ENCODE measurements at regions not wholly inside any gene's neighbourhood (a gene's known extent, or its start where the extent isn't known, plus 50 kb on each side); places are given as distances from the start of the nearest gene placed in this dataset.
"Not testable (repeated sequence)": the region's sequence is repeated elsewhere in the genome, so short reads cannot be mapped to it uniquely, and the experiment has no call there.

DNA sequence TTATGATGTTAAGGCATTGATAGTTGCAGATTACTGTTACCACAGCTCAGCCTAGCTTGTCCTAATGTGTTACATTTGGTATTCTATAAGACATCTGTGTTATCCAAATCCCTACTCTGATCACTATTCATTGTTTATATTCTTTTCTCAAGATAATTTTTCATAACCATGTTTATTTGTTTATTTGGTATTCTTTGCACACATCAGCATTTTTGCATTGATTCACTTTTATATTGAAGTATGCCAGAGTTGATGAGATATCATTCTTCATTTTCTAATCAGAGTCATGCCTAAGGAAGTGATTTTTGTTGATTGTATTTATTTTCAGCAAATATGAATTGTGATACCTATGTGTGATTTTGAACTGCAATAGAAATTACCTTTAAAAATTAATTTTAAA is 61.2 kb upstream of the PDHA2 start:
- FAIRE-seq: no peak
- Histone ChIP-seq H3K9ac (replicated peaks; ENCODE audit: extremely low read depth, insufficient read depth, low read length) (no peak overlapping the region), H3K27me3 (ENCODE audit: control insufficient read depth in 2 of 2, insufficient read depth in 2 of 2, low read length in 2 of 2) (no peaks in the 10 kb centered on the region), H3K4me1 (ENCODE audit: control insufficient read depth, extremely low read depth, insufficient read depth, low read length) (no peaks in the 10 kb centered on the region), H4K20me1 (replicated peaks; ENCODE audit: control insufficient read depth, extremely low read depth, insufficient read depth, low read length) (no peaks in the 10 kb centered on the region), H2AFZ (ENCODE audit: low read depth, low read length) (no peak overlapping the region), H3K79me2 (ENCODE audit: control insufficient read depth, insufficient read depth, low read length) (no peaks in the 10 kb centered on the region), H3K36me3 (ENCODE audit: control insufficient read depth in 2 of 2, extremely low read depth in 1 of 2, insufficient read depth in 2 of 2, low read length in 2 of 2) (no peaks in the 10 kb centered on the region), H3K4me2 (ENCODE audit: insufficient read depth, low read length) (no peak overlapping the region), H3K9me1 (replicated peaks; ENCODE audit: control insufficient read depth, extremely low read depth, insufficient read depth, low read length) (no peaks in the 10 kb centered on the region), H3K27ac (ENCODE audit: insufficient read depth, low read depth, low read length) (no peak overlapping the region), H3K9me3 (replicated peaks; ENCODE audit: control insufficient read depth, insufficient read depth, low read length) (no peaks in the 10 kb centered on the region), H3K4me3 (replicated peaks in 1 of 3; ENCODE audit: insufficient read depth in 1 of 3, low read depth in 1 of 3, low read length in 3 of 3) (no peak overlapping the region)
- intact Hi-C loops (cut with micrococcal nuclease) (no loop called here), dilution Hi-C loops (cut with MboI; ENCODE audit: extremely low pct_ligation_motif_present, low sequenced_read_pairs) (no loop called here)
- TF ChIP-seq EZH2 (IDR thresholded peaks at IDR 0.05; ENCODE audit: borderline replicate concordance, low read depth, low read length, severe bottlenecking) (no peak), MYC (IDR thresholded peaks at IDR 0.05; ENCODE audit: low read depth, low read length) (no peak), JUN (IDR thresholded peaks at IDR 0.05; ENCODE audit: borderline replicate concordance, insufficient read depth, insufficient read length, low read depth) (no peak), POLR2AphosphoS5 (IDR thresholded peaks at IDR 0.05; ENCODE audit: insufficient read depth, low read depth, low read length) (no peak), GATA2 (IDR thresholded peaks at IDR 0.05; ENCODE audit: insufficient read depth, insufficient read length, low read depth, low read length) (no peak), POLR2A (IDR thresholded peaks at IDR 0.05; ENCODE audit: low read depth, low read length) (no peak), FOS (IDR thresholded peaks at IDR 0.05; ENCODE audit: borderline replicate concordance, insufficient read depth, low read length) (no peak)
- TF ChIP-seq, protein P1, sequence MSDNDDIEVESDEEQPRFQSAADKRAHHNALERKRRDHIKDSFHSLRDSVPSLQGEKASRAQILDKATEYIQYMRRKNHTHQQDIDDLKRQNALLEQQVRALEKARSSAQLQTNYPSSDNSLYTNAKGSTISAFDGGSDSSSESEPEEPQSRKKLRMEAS (IDR thresholded peaks at IDR 0.05; ENCODE audit: insufficient read depth, insufficient read length): no peak
- TF ChIP-seq, protein P2, sequence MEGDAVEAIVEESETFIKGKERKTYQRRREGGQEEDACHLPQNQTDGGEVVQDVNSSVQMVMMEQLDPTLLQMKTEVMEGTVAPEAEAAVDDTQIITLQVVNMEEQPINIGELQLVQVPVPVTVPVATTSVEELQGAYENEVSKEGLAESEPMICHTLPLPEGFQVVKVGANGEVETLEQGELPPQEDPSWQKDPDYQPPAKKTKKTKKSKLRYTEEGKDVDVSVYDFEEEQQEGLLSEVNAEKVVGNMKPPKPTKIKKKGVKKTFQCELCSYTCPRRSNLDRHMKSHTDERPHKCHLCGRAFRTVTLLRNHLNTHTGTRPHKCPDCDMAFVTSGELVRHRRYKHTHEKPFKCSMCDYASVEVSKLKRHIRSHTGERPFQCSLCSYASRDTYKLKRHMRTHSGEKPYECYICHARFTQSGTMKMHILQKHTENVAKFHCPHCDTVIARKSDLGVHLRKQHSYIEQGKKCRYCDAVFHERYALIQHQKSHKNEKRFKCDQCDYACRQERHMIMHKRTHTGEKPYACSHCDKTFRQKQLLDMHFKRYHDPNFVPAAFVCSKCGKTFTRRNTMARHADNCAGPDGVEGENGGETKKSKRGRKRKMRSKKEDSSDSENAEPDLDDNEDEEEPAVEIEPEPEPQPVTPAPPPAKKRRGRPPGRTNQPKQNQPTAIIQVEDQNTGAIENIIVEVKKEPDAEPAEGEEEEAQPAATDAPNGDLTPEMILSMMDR (IDR thresholded peaks at IDR 0.05; ENCODE audit: extremely low read depth in 1 of 2, insufficient read depth in 1 of 2, low read depth in 1 of 2, low read length in 2 of 2): no peak
- ChIA-PET CTCF (no interaction called here), POLR2A (no interaction called here)
- no TSS peak for BruUV-seq (replicated peaks)
- DNase-seq (ENCODE audit: low read depth, low spot score): no peak

DNA sequence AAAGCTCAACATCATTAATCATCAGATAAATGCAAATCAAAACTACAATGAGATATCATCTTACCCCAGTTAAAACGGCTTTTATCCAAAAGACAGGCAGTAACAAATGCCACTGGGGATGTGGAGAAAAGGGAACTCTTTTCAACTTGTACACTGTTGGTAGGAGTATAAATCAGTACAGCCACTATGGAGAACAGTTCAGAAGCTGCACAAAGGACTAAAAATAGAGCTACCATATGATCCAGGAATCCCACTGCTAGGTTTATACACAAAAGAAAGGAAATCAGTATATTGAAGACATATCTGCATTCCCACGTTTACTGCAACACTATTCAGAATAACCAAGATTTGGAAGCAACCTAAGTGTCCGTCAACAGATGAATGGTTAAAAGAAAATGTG is 69.3 kb upstream of the PDHA2 start:
- CTCF ChIA-PET; H3K9me3 ChIP-seq (replicated peaks; ENCODE audit: control insufficient read depth, insufficient read depth, low read length); H3K27me3 ChIP-seq (ENCODE audit: control insufficient read depth in 2 of 2, insufficient read depth in 2 of 2, low read length in 2 of 2); POLR2A ChIA-PET; BruUV-seq (replicated peaks); H3K36me3 ChIP-seq (ENCODE audit: control insufficient read depth in 2 of 2, extremely low read depth in 1 of 2, insufficient read depth in 2 of 2, low read length in 2 of 2); DNase-seq (ENCODE audit: low read depth, low spot score); H3K4me1 ChIP-seq (ENCODE audit: control insufficient read depth, extremely low read depth, insufficient read depth, low read length); H3K9ac ChIP-seq (replicated peaks; ENCODE audit: extremely low read depth, insufficient read depth, low read length); H3K79me2 ChIP-seq (ENCODE audit: control insufficient read depth, insufficient read depth, low read length); FAIRE-seq; H3K4me2 ChIP-seq (ENCODE audit: insufficient read depth, low read length); H3K27ac ChIP-seq (ENCODE audit: insufficient read depth, low read depth, low read length); dilution Hi-C loops (cut with MboI; ENCODE audit: extremely low pct_ligation_motif_present, low sequenced_read_pairs); intact Hi-C loops (cut with micrococcal nuclease); H3K4me3 ChIP-seq (replicated peaks in 1 of 3; ENCODE audit: insufficient read depth in 1 of 3, low read depth in 1 of 3, low read length in 3 of 3); H4K20me1 ChIP-seq (replicated peaks; ENCODE audit: control insufficient read depth, extremely low read depth, insufficient read depth, low read length); H3K9me1 ChIP-seq (replicated peaks; ENCODE audit: control insufficient read depth, extremely low read depth, insufficient read depth, low read length); H2AFZ ChIP-seq (ENCODE audit: low read depth, low read length): not testable (repeated sequence)

Measured in endothelial cell of umbilical vein (primary cell).